LNCaP clone FGC (cell line): ENCODE measurements at regions not wholly inside any gene's neighbourhood (a gene's known extent, or its start where the extent isn't known, plus 50 kb on each side); places are given as distances from the start of the nearest gene placed in this dataset.
A peak's percentile ranks its signal among the peaks of the same experiment; 100 is the strongest.
"Not testable (repeated sequence)": the region's sequence is repeated elsewhere in the genome, so short reads cannot be mapped to it uniquely, and the experiment has no call there.

Experiments used
- DNase-seq: peaks from one replicate; pipeline ENCODE4 v3.0.0-alpha.2; 2011; ENCODE audit warnings: low read depth
- H3K4me3 ChIP-seq: 2 replicates; pipeline ENCODE4 v1.5.1; 2011; ENCODE audit warnings: mild to moderate bottlenecking, low read depth, low read length, control low read depth
- TF ChIP-seq, protein P1 (sequence below): IDR thresholded peaks from 2 replicates; pipeline ENCODE4 v1.5.1; 2012; ENCODE audit warnings: mild to moderate bottlenecking; ENCODE audit not compliant: control insufficient read depth, insufficient read depth; ENCODE audit errors: extremely low read depth

DNA sequence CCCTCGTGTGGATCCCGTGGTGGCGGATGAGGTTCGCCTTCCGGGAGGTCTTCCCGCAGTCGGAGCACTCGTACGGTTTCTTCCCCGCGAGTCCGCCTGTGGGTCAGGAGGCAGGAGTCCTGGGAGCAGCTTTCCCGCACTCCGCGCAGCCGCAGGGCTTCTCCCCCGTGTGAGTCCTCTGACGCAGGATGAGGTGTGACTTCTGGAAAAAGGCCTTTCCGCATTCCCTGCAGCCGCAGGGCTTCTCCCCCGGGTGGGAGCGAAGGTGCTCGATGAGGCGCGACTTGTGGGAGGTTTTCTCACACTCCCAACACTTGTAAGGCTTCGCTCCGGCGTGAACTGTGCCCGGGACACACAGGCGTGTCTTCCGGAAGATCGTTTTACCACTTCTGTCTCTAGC is 68.8 kb upstream of the WIPI2 start:
- H3K4me3 ChIP-seq, DNase-seq: not testable (repeated sequence)

DNA sequence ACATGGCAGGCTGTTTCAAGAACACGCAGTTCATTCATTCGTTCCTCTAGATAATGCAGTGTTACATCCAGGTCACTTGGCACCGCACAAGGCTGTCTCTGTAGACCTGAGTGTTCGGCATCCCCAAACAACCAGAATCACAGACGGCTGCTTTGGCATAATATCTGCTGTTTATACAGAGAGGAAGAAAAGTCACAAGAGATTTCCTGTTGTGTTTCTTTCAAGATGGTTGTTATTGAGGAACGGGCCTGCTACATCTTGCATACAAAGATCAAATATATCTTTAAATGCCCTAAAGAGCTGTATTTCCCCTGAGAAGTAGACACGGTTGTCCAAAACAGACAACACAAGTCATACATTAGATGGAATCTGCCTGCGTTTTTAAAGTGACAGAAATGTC is 58.8 kb upstream of the WIPI2 start:
- not testable (repeated sequence) for DNase-seq, H3K4me3 ChIP-seq

- DNase-seq = no peak
- TF ChIP-seq, protein P1, sequence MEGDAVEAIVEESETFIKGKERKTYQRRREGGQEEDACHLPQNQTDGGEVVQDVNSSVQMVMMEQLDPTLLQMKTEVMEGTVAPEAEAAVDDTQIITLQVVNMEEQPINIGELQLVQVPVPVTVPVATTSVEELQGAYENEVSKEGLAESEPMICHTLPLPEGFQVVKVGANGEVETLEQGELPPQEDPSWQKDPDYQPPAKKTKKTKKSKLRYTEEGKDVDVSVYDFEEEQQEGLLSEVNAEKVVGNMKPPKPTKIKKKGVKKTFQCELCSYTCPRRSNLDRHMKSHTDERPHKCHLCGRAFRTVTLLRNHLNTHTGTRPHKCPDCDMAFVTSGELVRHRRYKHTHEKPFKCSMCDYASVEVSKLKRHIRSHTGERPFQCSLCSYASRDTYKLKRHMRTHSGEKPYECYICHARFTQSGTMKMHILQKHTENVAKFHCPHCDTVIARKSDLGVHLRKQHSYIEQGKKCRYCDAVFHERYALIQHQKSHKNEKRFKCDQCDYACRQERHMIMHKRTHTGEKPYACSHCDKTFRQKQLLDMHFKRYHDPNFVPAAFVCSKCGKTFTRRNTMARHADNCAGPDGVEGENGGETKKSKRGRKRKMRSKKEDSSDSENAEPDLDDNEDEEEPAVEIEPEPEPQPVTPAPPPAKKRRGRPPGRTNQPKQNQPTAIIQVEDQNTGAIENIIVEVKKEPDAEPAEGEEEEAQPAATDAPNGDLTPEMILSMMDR = no peak
Observed at GRCh38 chr7:5132539-5132938, 57.5 kb upstream of the WIPI2 start.

DNA sequence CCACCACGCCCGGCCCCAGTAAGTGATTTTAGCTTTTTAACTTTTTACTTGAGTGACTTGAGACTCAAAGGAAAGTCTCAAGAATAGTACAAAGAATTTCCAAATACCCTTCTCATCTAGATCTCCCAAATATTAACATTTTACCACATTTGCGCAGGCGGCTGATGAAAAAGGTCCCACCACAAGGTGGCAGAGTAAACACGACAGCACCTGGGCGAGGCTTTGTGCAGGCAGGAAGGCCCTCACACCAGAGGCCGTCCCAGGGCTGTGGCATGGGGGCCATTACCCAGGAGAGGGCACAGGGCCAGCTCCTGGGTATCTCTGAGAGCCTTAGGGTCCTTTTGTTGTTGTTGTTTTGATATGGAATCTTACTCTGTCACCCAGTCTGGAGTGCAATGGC is 50.0 kb upstream of the WIPI2 start:
- TF ChIP-seq, protein P1 = peak; percentile 36
- DNase-seq = no peak
- H3K4me3 ChIP-seq = no peak overlapping the region

More at GRCh38 chr7:5132539-5132938, 57.5 kb upstream of the WIPI2 start:
- H3K4me3 ChIP-seq = no peak overlapping the region
